Choroid plexus epithelial cell (primary cell): ENCODE measurements at regions not wholly inside any gene's neighbourhood (a gene's known extent, or its start where the extent isn't known, plus 50 kb on each side); places are given as distances from the start of the nearest gene placed in this dataset.
A peak's percentile ranks its signal among the peaks of the same experiment; 100 is the strongest.
"Not testable (repeated sequence)": the region's sequence is repeated elsewhere in the genome, so short reads cannot be mapped to it uniquely, and the experiment has no call there.

Experiments
- DNase-seq: peaks from one replicate; pipeline ENCODE4 v3.0.0-alpha.2; 2010; ENCODE audit warnings: low read depth
- H3K4me3 ChIP-seq: 2 replicates; pipeline ENCODE4 v1.5.1; 2011; ENCODE audit warnings: low read depth, mild to moderate bottlenecking, control low read depth, low read length, moderate library complexity
- CTCF ChIP-seq: conservative IDR thresholded peaks from 2 replicates; pipeline ENCODE4 v1.5.1; 2011; ENCODE audit warnings: low read depth, mild to moderate bottlenecking, control low read depth, inconsistent platforms, low read length, moderate library complexity

GRCh38 chr4:64911846-64912245 lies 502.6 kb upstream of the TECRL start:
- no peak for TF ChIP-seq CTCF
- H3K4me3 ChIP-seq, result no peak overlapping the region
- no peak for DNase-seq

- no peak for DNase-seq
- no peak for TF ChIP-seq CTCF
- no peak overlapping the region for H3K4me3 ChIP-seq
These were observed 494.7 kb upstream of the TECRL start for GRCh38 chr4:64903986-64904385.

GRCh38 chr4:64899563-64899962 lies 490.3 kb upstream of the TECRL start:
- H3K4me3 ChIP-seq, result no peak overlapping the region
- DNase-seq, result peak; percentile 4
- no peak for TF ChIP-seq CTCF

DNA sequence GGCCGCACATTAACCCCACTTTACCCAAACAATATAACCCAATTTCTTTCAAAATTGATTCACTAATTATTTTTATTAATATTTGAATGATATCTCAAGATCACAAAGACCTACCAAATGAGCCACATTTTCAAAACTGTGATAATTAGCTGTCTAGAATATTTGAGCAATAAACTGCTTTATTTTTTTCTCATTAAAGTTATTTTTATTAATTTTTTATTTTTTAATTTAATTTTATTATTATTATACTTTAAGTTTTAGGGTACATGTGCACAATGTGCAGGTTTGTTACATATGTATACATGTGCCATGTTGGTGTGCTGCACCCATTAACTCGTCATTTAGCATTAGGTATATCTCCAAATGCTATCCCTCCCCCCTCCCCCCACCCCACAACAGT lies 489.8 kb upstream of the TECRL start:
- DNase-seq, H3K4me3 ChIP-seq: not testable (repeated sequence)

- no peak for TF ChIP-seq CTCF
- DNase-seq, result no peak
- no peak overlapping the region for H3K4me3 ChIP-seq
These were observed 488.4 kb upstream of the TECRL start for GRCh38 chr4:64897683-64898082.

DNA sequence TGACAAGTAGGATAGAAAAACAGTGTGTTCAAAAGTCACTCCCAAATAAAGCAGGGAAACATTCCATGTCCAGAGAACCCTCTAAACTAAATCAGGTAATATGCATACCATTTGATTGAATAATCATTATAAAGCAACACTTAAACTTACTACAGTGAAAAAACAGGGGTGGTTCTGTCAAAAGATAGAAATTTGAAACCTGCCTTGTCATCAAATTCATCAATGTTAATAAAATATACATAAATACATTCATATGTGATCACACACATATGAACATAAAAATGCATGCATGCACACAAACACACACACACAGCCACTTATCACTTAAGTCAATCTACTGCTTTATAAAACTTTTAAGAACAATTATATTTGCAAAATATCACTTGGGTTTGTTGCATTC lies 485.8 kb upstream of the TECRL start:
- no peak for DNase-seq
- H3K4me3 ChIP-seq, result no peak overlapping the region
- no peak for TF ChIP-seq CTCF

GRCh38 chr4:64893205-64893604 lies 484.0 kb upstream of the TECRL start:
- TF ChIP-seq CTCF, result no peak
- DNase-seq, result no peak
- no peak overlapping the region for H3K4me3 ChIP-seq

GRCh38 chr4:64889906-64890610 lies 480.8 kb upstream of the TECRL start:
- TF ChIP-seq CTCF, result no peak

More at GRCh38 chr4:64889906-64890610, 480.8 kb upstream of the TECRL start:
- no peak for DNase-seq
- H3K4me3 ChIP-seq, result no peak overlapping the region
